Aorta (tissue), 5 donors: ENCODE measurements at regions not wholly inside any gene's neighbourhood (a gene's known extent, or its start where the extent isn't known, plus 50 kb on each side); places are given as distances from the start of the nearest gene placed in this dataset.
"Not testable (repeated sequence)": the region's sequence is repeated elsewhere in the genome, so short reads cannot be mapped to it uniquely, and the experiment has no call there.

Experiments used
- ATAC-seq: fragments of 200-7000 bp; cut with Tn5 transposase; one replicate; pipeline ENCODE4 v1.9.1; 2022; ENCODE audit warnings: moderate library complexity; ENCODE audit not compliant: low FRiP score
- DNase-seq, 2 donors: peaks; one replicate each; pipeline ENCODE4 v3.0.0-alpha.2; 2020
- H3K27ac ChIP-seq, 2 donors: one replicate each; pipeline ENCODE4 v1.5.1; 2013; ENCODE audit warnings: low read length in 2 of 2, mild to moderate bottlenecking in 2 of 2, moderate library complexity in 2 of 2, control low read depth in 1 of 2, inconsistent platforms in 1 of 2, low read depth in 1 of 2
- H3K27me3 ChIP-seq, 2 donors: one replicate each; pipeline ENCODE4 v1.6.1; 2013; ENCODE audit warnings: control low read depth in 1 of 2, low read length in 1 of 2, mild to moderate bottlenecking in 1 of 2, moderate library complexity in 1 of 2; ENCODE audit not compliant: insufficient read depth in 2 of 2, control insufficient read depth in 1 of 2
- H3K36me3 ChIP-seq, 2 donors: one replicate each; pipeline ENCODE4 v1.6.1; 2013; ENCODE audit warnings: control low read depth in 1 of 2, low read length in 1 of 2, mild to moderate bottlenecking in 1 of 2; ENCODE audit not compliant: insufficient read depth in 2 of 2, control insufficient read depth in 1 of 2
- H3K4me1 ChIP-seq, 2 donors: one replicate each; pipeline ENCODE4 v1.6.1; 2013; ENCODE audit warnings: low read length in 2 of 2, control low read depth in 1 of 2, mild to moderate bottlenecking in 1 of 2, moderate library complexity in 1 of 2; ENCODE audit not compliant: insufficient read depth in 2 of 2, control insufficient read depth in 1 of 2
- H3K4me3 ChIP-seq, 2 donors: one replicate each; pipeline ENCODE4 v1.5.1; 2013; ENCODE audit warnings: low read length in 2 of 2, control low read depth in 1 of 2, mild to moderate bottlenecking in 1 of 2
- H3K9me3 ChIP-seq: one replicate; pipeline ENCODE4 v1.6.1; 2013; ENCODE audit warnings: mild to moderate bottlenecking, low read length; ENCODE audit not compliant: control insufficient read depth
- WGBS, 2 donors: extraction: QIAGEN DNeasy Blood & Tissue Kit; methylation state at CpG; one replicate each; pipeline ENCODE4 v1.1.7; 2013; 5-methylcytosine and 5-hydroxymethylcytosine counted together
- intact Hi-C, 2 donors: fragments of 100-400 bp; cut with DNase I; formaldehyde crosslinking; loops; one replicate each; pipeline versions ENCODE4 v1.14.2 to v1.15.0; 2022
- donor health status: healthy with polysubstance abuse.
- donor health status: Bipolar disorder and iron deficiency.
- donor health status: DM: no; HTN: no; CAD: no.
- donor health status: DM: no; HTN: no; CAD: no.
- donor health status: DM: yes; HTN: yes; CAD: no.

DNA sequence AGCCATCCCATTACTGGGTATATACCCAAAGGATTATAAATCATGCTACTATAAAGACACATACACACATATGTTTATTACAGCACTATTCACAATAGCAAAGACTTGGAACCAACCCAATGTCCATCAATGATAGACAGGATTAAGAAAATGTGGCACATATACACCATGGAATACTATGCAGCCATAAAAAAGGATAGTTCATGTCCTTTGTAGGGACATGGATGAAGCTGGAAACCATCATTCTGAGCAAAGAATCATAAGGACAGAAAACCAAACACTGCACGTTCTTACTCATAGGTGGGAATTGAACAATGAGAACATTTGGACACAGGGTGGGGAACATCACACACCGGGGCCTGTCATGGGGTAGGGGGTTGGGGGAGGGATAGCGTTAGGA lies 60.3 kb upstream of the NMU start:
- H3K4me3 ChIP-seq, H3K36me3 ChIP-seq, DNase-seq, intact Hi-C loops, H3K27ac ChIP-seq, H3K4me1 ChIP-seq, ATAC-seq, H3K27me3 ChIP-seq, H3K9me3 ChIP-seq: not testable (repeated sequence)
- 91 to 92% methylated on average over 3 of the region's 3 CpGs for WGBS, 2 donors

DNA sequence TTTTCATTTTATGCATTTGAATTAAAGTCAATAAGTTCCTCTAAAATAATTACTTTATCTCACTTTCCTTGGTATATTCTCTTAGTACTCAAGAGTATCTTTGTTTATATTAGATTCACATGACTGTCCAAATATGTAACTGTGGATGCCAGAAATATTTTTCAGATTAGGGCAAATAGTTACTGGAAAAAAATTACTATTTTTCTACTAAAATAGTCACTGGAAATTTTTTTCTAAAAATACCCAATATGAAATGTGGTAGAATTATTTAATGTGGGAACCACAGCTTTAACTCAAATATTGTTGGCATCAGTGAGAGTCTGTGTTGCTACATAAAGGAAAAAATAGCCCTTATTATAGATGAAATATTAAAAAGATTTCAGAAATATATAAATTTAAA lies 70.4 kb upstream of the NMU start:
- intact Hi-C loops = no loop called here
- DNase-seq (no peak), ATAC-seq (no peak)
- no peaks in the 10 kb centered on the region for H3K9me3 ChIP-seq
- H3K36me3 ChIP-seq = no peaks in the 10 kb centered on the region
- no peaks in the 10 kb centered on the region for H3K27me3 ChIP-seq
- no peak overlapping the region for H3K27ac ChIP-seq
- no peaks in the 10 kb centered on the region for H3K4me1 ChIP-seq
- H3K4me3 ChIP-seq = no peak overlapping the region

DNA sequence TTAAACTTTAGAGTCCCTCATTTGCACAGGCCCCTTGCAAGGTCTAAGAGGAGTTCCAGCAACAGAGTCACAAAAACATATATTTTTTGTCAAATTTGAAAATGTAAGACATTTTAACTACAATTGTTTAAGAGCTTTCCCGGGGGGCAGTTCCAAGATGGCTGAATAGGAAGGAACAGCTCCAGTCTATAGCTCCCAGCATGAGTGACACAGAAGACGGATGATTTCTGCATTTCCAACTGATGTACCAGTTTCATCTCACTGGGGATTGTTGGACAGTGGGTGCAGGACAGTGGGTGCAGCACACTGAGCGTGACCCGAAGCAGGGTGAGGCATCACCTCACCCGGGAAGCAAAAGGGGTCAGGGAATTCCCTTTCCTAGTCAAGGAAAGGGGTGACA lies 71.4 kb upstream of the NMU start:
- 90 to 91% methylated on average over 5 of the region's 5 CpGs for WGBS, 2 donors
- intact Hi-C loops = no loop called here
- ATAC-seq (no peak), DNase-seq (no peak)
- H3K9me3 ChIP-seq = no peaks in the 10 kb centered on the region
- H3K4me1 ChIP-seq = no peaks in the 10 kb centered on the region
- no peaks in the 10 kb centered on the region for H3K27me3 ChIP-seq
- no peak overlapping the region for H3K4me3 ChIP-seq
- H3K27ac ChIP-seq = no peak overlapping the region
- no peaks in the 10 kb centered on the region for H3K36me3 ChIP-seq

DNA sequence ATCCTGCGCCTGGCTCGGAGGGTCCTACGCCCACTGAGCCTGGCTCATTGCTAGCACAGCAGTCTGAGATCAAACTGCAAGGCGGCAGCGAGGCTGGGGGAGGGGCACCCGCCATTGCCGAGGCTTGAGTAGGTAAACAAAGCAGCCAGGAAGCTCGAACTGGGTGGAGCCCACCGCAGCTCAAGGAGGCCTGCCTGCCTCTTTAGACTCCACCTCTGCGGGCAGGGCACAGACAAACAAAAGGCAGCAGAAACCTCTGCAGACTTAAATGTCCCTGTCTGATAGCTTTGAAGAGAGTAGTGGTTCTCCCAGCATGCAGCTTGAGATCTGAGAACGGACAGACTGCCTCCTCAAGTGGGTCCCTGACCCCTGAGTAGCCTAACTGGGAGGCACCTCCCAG lies 71.9 kb upstream of the NMU start:
- H3K4me1 ChIP-seq, intact Hi-C loops, DNase-seq, ATAC-seq, H3K4me3 ChIP-seq, H3K27ac ChIP-seq, H3K9me3 ChIP-seq, H3K36me3 ChIP-seq, H3K27me3 ChIP-seq: not testable (repeated sequence)
- 88 to 90% methylated on average over 9 to 11 of the region's 11 CpGs for WGBS, 2 donors

DNA sequence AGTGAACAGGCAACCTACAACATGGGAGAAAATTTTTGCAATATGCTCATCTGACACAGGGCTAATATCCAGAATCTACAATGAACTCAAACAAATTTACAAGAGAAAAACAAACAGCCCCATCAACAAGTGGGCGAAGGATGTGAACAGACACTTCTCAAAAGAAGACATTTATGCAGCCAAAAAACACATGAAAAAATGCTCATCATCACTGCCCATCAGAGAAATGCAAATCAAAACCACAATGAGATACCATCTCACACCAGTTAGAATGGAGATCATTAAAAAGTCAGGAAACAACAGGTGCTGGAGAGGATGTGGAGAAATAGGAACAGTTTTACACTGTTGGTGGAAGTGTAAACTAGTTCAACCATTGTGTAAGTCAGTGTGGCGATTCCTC lies 76.7 kb upstream of the NMU start:
- ATAC-seq, H3K4me3 ChIP-seq, H3K27ac ChIP-seq, H3K27me3 ChIP-seq, intact Hi-C loops, H3K4me1 ChIP-seq, H3K9me3 ChIP-seq, DNase-seq, H3K36me3 ChIP-seq: not testable (repeated sequence)
- 89 to 97% methylated on average over 2 of the region's 2 CpGs for WGBS, 2 donors

DNA sequence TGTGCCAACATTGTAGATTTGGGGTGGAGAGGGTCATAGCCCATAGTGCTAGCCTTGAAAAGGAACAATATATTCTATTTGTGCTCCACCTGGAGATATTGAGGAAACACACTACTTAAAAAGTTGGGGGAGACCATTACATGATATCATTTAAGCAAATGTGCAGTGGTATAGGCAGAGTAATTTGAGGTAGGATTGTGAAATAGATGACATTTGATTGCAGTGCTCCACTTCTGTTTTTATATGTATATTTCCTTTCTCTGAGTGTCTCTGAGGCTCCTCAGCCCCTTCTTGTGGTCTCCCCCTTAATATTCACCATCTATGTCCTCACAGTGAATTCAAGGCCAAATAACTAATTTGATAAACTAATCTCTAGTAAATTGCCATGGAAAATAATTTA lies 85.6 kb upstream of the NMU start:
- no peak overlapping the region for H3K27ac ChIP-seq
- no peak for ATAC-seq
- H3K36me3 ChIP-seq = no peaks in the 10 kb centered on the region
- no peaks in the 10 kb centered on the region for H3K9me3 ChIP-seq
- DNase-seq = no peak
- H3K27me3 ChIP-seq = no peaks in the 10 kb centered on the region
- H3K4me1 ChIP-seq = no peaks in the 10 kb centered on the region
- H3K4me3 ChIP-seq = no peak overlapping the region
- intact Hi-C loops = no loop called here

DNA sequence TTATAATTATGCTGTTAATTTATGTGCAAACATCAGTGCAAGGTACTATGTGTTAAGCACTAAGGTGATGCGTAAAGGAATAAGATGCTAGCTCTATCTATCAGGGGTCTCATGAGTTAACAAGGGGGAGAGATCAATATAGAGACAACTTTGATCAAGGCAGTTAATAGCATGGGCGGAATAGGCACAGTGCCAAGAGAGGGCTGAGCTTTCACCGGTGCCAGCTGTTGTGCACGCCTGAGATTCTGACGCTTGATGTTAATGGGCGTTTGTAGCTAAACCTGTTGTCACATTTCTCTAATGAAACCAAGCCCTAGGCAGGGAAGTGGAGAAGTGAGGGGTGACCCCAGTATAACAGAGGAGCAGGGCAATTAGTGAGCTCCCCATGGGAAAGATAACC lies 86.0 kb upstream of the NMU start:
- no peaks in the 10 kb centered on the region for H3K9me3 ChIP-seq
- WGBS, 2 donors = 78 to 83% methylated on average over 6 of the region's 6 CpGs
- H3K27me3 ChIP-seq = no peaks in the 10 kb centered on the region
- no peak overlapping the region for H3K4me3 ChIP-seq
- ATAC-seq (no peak), DNase-seq (no peak)
- H3K27ac ChIP-seq = no peak overlapping the region
- intact Hi-C loops = no loop called here
- no peaks in the 10 kb centered on the region for H3K36me3 ChIP-seq
- no peaks in the 10 kb centered on the region for H3K4me1 ChIP-seq

DNA sequence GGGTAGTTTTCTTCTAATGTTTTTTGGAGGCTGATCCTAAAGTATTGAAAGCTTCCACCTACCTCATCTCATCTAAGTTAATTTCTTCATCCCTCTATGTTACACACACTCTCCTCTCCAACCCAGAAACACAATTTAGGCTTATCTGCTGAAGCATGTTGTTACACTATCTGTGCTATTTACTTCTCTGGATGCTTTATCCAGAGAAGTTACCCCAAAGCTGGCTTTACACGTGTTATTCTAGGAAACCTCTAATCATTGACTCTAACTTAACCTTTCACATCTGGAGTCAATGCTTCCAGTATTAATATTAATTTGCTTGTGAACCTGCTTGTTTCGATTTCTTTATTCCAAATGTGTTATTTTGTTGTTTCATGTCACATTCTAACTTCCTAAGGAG lies 87.3 kb upstream of the NMU start:
- Histone ChIP-seq H3K27me3 (no peaks in the 10 kb centered on the region), H3K27ac (no peak overlapping the region), H3K9me3 (no peaks in the 10 kb centered on the region), H3K36me3 (no peaks in the 10 kb centered on the region), H3K4me1 (no peaks in the 10 kb centered on the region), H3K4me3 (no peak overlapping the region)
- DNase-seq (no peak), ATAC-seq (no peak)
- intact Hi-C loops = no loop called here
- WGBS, 2 donors = 64 to 75% methylated on average over 2 of the region's 2 CpGs

DNA sequence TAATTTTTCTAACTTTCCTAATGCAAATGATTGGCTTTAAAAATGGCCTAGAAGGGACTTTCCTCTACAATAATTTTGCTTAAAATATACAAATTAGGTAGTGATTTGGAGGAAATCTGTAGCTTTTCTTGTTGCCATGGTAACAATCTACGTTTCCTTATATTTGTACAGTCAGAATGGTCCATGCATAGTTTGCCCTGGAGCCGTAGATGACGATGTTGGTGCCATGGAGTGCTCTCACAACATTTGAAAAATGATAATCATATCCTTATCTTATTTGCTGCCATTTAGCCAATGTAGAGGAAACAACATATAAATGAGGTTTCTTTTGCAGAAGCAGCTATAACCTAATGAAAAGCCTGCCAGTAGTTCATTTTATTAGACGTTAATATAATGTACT lies 89.0 kb upstream of the NMU start:
- WGBS, 2 donors = 16 to 24% methylated on average over 4 of the region's 4 CpGs
- no peaks in the 10 kb centered on the region for H3K27me3 ChIP-seq
- H3K27ac ChIP-seq = no peak overlapping the region
- H3K4me3 ChIP-seq = no peak overlapping the region
- ATAC-seq = no peak
- DNase-seq = no peak
- no peaks in the 10 kb centered on the region for H3K9me3 ChIP-seq
- H3K4me1 ChIP-seq = no peaks in the 10 kb centered on the region
- no peaks in the 10 kb centered on the region for H3K36me3 ChIP-seq
- intact Hi-C loops = no loop called here

DNA sequence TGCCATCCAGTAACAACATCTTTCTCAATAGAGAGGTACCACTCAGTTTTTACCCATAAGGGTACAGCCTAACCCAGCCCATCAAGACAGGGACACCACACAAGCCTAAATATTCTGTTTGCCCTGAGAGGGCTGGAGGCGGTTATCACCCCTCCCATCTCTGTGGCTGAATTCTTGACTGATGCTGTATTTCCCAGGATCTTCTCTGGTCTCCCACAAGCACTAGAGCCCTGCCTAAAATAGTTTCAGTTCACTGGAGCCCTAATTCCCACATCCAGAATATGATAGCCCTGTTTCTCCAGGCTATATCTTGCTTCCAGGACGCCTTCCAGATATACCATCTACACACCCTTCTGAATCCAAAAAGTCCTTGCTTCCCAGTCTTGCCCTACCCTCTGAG lies 91.6 kb upstream of the NMU start:
- no peaks in the 10 kb centered on the region for H3K9me3 ChIP-seq

More for the DNA sequence above, 91.6 kb upstream of the NMU start:
- Histone ChIP-seq H3K4me1 (no peaks in the 10 kb centered on the region), H3K4me3 (no peak overlapping the region), H3K27ac (no peak overlapping the region), H3K27me3 (no peaks in the 10 kb centered on the region), H3K36me3 (no peaks in the 10 kb centered on the region)
- DNase-seq (no peak), ATAC-seq (no peak)
- intact Hi-C loops = no loop called here
- 65 to 73% methylated on average over 2 of the region's 2 CpGs for WGBS, 2 donors
